LNCAP (cell line): ENCODE measurements at regions not wholly inside any gene's neighbourhood (a gene's known extent, or its start where the extent isn't known, plus 50 kb on each side); places are given as distances from the start of the nearest gene placed in this dataset.

ENCODE experiments used
- CTCF ChIP-seq: fragments of 450-650 bp; IDR thresholded peaks from 2 replicates; pipeline ENCODE4 v1.5.1; 2017; ENCODE audit warnings: mild to moderate bottlenecking

GRCh38 chr6:119915971-119916370, 566.4 kb upstream of the MAN1A1 start:
- no peak for TF ChIP-seq CTCF

GRCh38 chr6:119908157-119908556, 558.6 kb upstream of the MAN1A1 start:
- no peak for TF ChIP-seq CTCF

GRCh38 chr6:119902681-119903080, 553.1 kb upstream of the MAN1A1 start:
- no peak for TF ChIP-seq CTCF

GRCh38 chr6:119896806-119897205, 547.2 kb upstream of the MAN1A1 start:
- no peak for TF ChIP-seq CTCF

GRCh38 chr6:119895626-119896025, 546.1 kb upstream of the MAN1A1 start:
- no peak for TF ChIP-seq CTCF

- no peak for TF ChIP-seq CTCF
Measured at GRCh38 chr6:119894811-119895210, 545.2 kb upstream of the MAN1A1 start.

- TF ChIP-seq CTCF = no peak
Measured at GRCh38 chr6:119891644-119892043, 542.1 kb upstream of the MAN1A1 start.

- no peak for TF ChIP-seq CTCF
Measured at GRCh38 chr6:119891206-119891605, 541.6 kb upstream of the MAN1A1 start.
